ENCODE measurements at regions not wholly inside any gene's neighbourhood (a gene's known extent, or its start where the extent isn't known, plus 50 kb on each side); places are given as distances from the start of the nearest gene placed in this dataset.
"Not testable (repeated sequence)": the region's sequence is repeated elsewhere in the genome, so short reads cannot be mapped to it uniquely, and the experiment has no call there.

GRCh38 chr18:76720683-76721082, 101.7 kb upstream of the ZNF236 start:
- DNase-seq (ENCODE audit: low read depth), result no peak

DNA sequence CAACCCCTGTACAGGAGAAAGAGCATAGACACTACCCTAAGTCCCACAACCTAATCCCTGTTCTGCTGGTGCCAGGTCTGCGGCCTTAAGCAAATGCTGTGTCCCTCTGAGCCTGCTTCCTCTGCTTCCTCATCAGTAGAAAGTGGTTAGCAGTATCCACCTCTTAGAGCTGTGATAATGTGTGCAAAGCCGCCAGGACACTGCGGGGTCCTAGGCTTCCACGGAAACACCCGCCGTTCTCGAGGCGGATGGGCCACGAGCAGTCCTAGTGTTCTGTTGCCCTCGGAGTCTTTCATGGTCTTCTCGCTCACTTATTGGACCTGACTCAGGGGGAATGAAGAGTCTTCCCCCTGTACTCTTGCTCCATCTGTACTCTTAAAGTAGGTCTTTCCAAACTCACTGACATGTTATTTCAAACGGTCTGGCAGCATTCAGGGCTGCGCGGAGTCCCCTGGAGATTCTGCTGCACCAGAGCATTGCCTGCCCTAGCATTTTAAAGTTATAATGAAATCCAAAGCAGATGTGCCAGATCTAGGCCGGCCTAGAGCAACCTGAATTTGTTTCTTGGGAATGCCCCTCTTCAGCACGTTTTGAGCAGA, 107.2 kb upstream of the ZNF236 start:
- no peak for DNase-seq (ENCODE audit: low read depth)

DNA sequence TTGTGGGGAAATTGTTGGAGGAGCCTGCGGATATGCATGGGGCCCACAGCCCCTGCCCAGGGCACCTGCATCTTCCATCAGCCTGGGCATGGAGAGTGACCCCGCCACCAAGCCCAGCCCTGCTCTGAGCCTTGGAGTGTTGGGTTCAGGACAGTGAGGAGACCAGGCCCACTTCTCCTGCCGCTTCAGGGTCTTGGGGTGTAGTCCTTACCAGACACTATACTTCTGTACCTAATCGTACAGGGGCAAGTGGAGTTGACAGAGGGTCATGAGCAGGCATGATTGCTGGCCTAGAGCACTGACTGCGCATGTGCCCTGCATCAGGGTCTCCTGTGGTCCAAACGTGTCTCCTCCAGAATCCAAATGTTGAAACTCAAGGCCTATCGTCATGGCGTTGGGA, 108.9 kb upstream of the ZNF236 start:
- no peak for DNase-seq (ENCODE audit: low read depth)

DNA sequence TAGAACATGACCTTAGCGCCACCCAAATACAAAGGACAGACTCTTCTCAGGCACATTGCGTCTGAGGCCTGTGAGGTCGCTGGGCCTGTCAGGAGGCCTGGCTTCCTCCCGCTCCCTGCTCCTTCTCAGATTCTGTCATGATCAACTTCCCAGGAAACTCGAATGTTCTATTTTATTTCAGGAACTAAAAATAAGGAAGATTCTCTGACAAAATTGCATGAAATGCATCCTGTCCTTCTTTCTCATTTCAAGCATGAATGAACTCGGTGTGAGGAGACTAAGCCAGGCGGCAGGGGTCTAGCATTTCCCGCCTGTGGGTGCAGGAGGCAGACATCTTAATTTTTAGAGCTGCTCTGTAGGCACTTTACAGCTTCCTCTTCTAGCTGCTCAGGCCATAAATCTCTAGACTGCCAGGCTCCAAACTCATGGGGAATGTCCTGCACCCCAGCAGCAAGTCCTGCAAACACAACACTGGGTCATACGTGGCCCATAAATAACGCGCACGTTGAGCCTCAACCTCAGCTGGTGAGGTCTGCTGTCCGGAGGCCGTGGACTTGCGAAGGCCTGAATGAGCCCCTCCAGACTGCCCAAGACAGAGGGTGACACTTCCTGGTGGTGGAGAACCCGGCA, 109.7 kb upstream of the ZNF236 start:
- DNase-seq (ENCODE audit: low read depth), result no peak

DNA sequence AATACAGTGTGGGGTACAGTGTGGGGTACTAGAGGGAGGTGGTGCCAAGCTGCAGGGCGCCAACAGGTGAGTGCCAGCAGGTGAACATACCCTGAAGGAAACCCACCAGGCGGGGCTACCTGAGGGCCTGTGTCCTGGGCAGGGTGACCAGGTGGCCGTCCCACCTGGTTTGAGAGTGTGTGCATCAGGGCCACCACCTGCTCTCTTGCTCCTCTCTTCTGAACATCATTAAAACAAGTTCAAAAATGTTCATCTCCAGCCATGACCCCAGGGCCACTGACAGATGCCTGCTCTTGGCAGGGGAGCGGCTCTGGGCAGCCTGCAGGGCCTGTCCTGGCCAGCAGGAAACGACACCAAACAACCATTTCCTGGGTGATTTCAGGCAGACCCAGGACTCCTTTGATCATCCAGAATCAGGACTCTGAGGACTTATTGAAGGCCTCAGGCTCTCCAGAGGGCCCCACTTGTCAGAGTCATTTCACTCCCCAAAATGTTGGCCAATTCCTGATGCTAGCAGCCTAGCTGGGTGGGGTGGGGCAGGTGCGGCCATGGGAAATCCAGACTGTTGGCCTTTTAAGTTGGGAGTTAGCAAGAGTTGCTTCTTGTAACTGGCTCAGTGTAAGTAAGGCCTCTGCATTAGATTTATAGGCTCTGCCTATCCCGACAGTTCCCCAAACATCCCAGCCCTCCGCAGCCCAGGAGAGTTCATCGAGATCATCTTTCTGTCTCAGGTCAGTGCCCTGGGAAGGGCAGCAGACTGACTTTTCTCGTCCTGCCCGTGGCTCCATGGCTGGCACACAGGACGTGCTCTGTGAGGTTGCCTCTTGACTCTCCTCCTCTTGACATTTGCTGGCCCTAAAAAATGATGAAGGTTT, 111.5 kb upstream of the ZNF236 start:
- no peak for DNase-seq (ENCODE audit: low read depth)

- DNase-seq (ENCODE audit: low read depth), result peak; percentile 27
These were observed 112.4 kb upstream of the ZNF236 start for GRCh38 chr18:76709659-76710645.

GRCh38 chr18:76708722-76709353, 113.5 kb upstream of the ZNF236 start:
- DNase-seq (ENCODE audit: low read depth), result no peak

DNA sequence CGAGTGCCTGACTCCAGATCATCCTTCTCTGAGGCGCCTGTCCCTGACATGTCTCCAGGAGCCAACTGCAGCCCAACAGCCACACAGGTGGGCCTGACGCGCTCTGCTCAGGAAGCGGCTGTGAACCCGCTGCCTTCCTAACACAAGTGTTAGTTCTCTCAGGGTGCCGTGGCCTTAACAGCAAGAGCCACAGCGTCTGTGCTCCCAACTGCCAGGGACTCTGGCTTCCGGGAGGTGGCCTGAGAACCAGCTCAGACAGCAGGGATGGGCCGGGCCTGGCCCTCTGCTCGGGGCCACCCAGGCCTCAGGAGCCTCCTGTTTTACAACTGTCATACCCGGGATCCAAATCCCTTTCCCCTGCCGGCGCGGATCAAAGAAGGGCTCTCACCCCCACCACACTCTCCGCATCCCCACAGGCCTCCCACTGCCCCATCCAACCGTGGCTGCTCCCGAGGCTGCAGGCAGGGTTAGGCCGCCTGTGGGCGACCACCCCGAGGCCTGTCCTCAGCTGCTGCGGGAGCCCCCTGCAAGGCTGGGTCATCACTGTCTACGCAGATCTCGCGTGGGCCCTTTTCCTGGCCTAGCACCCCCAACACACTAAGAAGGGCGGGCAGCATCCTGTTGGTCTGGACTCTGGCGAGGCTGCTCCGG, 114.2 kb upstream of the ZNF236 start:
- no peak for DNase-seq (ENCODE audit: low read depth)

DNA sequence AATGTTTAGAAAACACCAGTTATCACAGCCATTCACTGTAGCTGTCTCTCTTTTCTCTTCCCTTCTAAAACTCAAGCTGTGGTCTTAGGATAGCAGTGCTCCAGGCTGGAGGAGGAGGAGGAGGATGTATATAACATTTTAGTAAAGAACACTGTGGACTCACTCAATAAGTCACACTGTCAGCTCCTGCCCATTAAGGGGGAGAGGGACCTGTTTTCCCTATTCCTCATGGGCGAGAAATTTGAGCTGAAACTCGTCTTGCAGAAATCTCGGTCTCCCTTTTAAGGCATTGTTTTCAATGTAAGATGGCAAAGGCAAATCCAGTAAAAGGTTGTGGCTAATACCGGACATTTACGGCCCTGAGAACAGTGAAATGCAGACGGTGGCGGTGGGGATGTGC, 114.8 kb upstream of the ZNF236 start:
- DNase-seq (ENCODE audit: low read depth), result no peak

DNA sequence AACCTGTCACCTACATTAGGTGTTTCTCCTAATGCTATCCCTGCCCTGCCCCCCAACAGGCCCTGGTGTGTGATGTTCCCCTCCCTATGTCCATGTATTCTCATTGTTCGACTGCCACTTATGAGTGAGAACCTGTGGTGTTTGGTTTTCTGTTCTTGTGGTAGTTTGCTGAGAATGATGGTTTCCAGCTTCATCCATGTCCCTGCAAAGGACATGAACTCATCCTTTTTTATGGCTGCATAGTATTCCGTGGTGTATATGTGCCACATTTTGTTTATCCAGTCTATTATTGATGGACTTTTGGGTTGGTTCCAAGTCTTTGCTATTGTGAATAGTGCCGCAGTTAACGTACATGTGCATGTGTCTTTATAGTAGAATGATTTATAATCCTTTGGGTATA, 117.8 kb upstream of the ZNF236 start:
- not testable (repeated sequence) for DNase-seq (ENCODE audit: low read depth)

DNA sequence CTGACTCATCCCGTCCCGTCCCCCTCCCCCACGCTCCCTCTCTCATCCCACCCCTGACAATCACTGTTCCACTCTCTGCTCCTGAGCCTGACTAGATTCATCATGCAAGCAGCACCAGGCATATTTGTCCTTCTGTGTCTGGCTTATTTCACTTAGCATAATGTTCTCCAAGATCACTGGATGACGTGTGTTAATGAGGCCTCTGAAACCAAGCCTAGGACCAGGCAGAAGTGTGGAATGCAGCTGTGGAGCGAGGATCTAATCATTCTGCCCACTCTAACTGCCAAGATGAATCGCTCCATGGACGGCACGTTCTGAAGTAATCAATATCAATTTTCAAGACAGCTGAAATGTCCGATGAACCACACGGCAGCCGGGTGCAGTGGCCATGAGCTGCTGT, 122.4 kb upstream of the ZNF236 start:
- no peak for DNase-seq (ENCODE audit: low read depth)

- no peak for DNase-seq (ENCODE audit: low read depth)
These were observed 124.9 kb upstream of the ZNF236 start for GRCh38 chr18:76697441-76697901.

DNA sequence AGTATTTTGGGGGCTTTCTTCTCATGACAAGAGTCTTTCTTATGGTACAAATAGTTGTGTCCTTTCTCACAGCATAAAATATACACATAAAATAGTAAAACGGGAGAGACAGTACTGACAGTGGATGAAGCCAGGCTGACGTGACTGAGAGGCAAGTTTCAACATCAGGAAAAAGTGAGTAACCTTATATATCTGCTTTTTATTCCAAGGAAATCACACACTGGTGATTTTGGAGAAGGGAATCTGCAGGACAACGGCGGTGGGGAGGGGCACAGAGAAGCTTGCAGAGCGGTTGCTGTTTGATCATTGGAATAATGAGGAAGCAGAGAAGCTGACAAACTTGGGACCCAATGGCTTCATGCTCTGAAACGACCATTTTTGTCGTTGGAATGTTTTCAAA, 130.6 kb upstream of the ZNF236 start:
- no peak for DNase-seq (ENCODE audit: low read depth)

DNA sequence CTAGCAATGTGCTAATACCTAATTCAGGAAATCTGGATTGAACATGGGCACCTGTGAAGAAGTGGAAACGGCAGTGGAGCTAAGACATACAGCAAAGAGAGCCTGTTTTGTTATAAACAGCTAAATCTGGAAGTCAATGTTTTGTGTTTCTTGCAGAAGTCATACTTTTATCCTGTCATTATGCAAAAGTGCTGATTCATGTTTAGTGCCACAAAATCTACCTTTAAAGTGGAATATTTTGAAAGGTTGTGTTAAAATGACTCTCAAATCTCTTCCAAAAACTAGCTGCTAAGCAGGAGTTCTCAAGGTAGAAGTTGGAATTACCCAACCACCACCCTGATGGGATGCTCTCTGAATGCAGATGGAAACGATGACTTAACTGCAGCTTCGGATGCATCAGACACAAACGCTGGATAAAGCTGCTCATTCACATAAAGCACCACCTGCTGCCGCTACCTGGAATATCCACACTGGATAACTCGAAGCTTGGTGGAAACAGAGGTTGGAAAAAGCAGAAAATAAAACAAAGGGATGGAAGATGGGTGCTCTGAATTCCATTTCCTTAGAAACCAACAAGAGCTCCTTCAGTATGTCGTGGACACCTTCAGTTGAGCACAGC, 132.6 kb upstream of the ZNF236 start:
- DNase-seq (ENCODE audit: low read depth), result no peak

DNA sequence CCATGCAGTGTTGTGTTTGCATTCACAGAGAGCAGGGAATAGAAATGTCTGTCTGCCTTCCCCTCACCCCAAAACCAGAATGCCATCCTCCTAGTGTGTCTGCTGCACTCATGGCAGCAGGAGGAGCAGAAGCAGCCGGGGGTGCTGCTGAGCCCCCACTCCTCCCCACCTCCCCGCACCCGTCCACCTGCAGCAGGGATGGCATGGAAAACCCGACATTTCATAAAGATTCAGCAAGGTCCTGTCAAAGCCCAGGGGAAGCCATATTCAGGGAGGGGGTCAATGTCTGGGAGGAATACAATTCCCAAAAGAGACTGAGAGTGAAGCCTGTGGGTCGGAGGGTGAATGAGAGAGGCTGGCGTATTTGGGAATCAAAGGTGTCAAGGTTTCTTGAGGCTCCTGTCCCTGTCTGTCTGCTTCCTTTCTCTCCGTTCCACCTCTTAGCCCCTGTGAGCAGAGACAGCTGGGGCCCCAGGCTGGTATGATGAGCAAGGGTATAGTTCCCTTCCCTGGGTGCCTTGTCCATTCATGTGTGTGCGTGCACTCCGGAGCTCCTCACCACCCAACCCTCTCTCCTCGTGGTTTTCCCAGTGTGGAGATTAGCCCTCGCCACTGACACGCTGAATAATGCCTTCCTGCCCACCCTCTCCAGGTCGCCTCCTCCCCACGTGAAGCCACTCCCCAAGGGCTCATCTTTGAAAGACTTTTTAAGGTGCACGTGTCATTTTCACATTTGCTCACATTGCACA, 133.5 kb upstream of the ZNF236 start:
- DNase-seq (ENCODE audit: low read depth), result no peak

GRCh38 chr18:76687304-76687962, 134.9 kb upstream of the ZNF236 start:
- no peak for DNase-seq (ENCODE audit: low read depth)

- no peak for DNase-seq (ENCODE audit: low read depth)
These were observed 135.6 kb upstream of the ZNF236 start for GRCh38 chr18:76686737-76687231.

DNA sequence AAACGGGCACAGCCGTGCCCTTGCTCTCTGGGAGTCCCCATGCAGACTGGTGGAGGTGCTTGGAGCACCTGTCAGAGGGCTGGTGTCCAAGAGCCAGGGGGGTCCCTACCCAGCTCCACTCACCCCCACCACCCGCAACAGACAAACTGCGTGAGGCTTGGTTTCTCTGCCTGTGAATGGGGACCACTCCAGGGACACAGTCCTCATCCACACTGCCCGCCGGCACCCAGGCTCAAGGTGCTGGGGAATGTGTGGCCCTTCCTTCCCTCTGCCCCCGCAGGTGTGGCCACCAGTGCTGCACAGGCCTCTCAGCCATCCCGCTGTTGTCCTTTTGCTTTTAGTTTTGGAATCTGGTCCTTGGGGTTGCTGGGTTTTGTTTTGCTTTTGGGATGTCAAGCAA, 136.5 kb upstream of the ZNF236 start:
- no peak for DNase-seq (ENCODE audit: low read depth)

DNA sequence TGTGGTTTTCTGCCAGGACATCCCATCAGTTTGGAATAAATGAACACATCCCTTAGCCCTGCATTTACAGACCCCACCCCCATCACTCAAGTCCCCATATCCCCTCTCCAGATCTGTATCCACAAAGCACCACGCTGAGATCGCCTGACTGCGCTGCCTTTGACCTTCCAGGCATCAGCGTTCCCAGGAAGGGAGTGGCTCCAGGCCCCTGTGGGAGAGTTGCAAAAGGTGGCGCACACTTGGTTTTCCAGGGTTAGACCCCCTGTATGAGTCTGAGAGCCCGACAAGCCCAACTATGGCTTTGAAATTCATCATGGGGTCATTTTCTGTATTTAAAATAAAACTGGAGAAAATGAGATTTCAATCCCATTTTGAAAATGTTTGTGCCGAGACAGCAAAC, 137.0 kb upstream of the ZNF236 start:
- no peak for DNase-seq (ENCODE audit: low read depth)

Measured in activated T-helper 1 cell treated with Interleukin-2 at 50 U/mL for 16 hours (primary cell).